NCI-H1436 (cell line): ENCODE measurements at regions not wholly inside any gene's neighbourhood (a gene's known extent, or its start where the extent isn't known, plus 50 kb on each side); places are given as distances from the start of the nearest gene placed in this dataset.
"Not testable (repeated sequence)": the region's sequence is repeated elsewhere in the genome, so short reads cannot be mapped to it uniquely, and the experiment has no call there.

Experiments
- DNase-seq: peaks from one replicate; lab custom pipeline; 2025; lab: John Stamatoyannopoulos, UW

DNA sequence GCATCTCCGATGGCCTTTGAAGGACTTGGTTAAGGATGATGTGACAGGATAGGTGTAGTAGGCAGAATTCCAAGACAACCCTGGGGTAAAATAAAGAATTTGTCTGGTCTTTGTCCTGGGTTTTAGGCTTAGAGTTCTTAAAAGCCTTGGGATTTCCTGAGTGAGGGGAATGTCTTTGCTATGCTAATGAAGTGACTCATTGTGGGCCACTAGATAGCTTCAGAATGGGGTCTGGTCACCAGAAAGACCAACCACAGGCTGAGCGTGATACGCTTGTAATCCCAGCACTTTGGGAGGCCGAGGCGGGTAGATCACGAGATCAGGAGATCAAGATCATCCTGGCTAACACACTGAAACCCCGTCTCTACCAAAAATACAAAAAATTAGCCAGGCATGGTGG, 182.8 kb upstream of the TOX3 start:
- DNase-seq: no peak

DNA sequence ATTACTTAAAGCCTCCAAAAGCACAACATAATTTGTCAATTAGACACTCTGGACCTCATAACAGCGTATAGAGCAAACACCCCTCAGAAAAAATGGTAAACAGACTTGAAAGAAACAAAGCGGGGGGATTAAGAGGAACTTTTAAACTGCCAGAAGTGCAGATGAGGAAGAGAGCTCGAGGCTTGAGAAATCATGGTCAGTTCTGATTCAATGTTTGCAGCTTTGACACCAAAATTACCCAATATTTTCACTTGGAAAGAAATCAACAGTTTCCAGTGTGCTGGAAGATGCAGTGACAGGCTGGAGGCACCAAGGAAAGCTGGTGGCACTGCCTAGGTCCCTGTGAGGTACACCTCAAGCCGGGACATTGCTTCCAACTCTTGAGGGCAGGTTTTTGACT, 180.9 kb upstream of the TOX3 start:
- DNase-seq: no peak

- no peak for DNase-seq
These were observed 180.5 kb upstream of the TOX3 start for GRCh38 chr16:52727441-52727840.

DNA sequence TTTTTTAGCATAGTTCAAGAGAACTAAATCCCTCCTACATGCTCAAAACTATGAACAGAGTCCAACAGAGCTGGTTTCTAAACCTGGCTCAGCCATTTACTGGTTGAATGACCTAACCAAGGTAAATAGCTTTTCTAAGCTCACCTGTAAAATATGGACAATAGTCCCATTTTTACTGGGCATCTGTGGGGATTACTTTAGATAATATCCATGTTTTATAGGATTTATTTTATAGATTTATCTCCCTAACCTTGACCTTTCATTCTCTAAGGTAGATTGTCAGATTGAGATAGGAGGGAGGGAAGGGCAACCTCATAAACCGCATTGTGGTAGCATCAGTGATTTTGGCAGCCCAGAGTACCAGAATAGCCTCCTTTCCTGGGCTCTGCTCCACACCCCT, 178.5 kb upstream of the TOX3 start:
- DNase-seq: no peak

DNA sequence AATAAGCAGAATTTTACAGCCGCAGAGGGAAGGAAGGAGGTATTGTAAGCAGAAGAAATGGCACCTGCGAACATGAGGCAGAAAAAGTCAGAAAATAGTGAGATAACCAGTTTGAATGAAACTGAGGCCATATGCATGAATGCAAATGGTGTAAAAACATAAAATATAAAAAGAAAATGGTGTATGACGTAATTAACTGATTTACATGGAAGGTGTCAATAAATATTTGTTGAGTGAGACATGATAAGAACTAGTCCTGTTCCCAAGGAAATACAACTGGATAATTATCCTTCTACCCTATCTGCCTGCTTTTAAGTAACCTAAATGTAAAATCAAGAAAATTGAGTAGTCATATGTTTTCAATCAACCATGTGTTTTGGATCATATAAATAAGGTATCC, 178.1 kb upstream of the TOX3 start:
- DNase-seq: no peak

GRCh38 chr16:52721331-52721730, 174.4 kb upstream of the TOX3 start:
- DNase-seq: no peak

GRCh38 chr16:52718046-52718445, 171.1 kb upstream of the TOX3 start:
- no peak for DNase-seq

DNA sequence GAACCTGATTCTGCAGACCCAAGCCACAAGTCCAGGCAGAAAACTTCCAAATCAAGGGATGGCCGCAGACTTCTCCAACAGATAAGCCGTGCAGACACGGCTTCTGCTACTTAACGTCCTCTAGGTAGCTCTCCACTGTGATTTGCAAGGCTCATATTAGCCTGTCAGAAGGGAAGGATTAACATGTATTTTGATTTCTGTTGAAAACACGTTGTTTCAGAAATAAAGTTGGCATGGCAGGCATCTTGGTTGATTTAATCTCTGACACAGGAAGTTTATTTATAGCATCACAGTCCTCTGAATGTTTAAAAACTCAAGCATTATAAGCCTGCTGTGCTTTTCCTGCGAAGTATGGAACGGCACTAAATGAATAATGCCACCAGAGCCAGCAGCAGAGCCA, 166.8 kb upstream of the TOX3 start:
- no peak for DNase-seq

- DNase-seq: no peak
These were observed 162.4 kb upstream of the TOX3 start for GRCh38 chr16:52709306-52709705.

DNA sequence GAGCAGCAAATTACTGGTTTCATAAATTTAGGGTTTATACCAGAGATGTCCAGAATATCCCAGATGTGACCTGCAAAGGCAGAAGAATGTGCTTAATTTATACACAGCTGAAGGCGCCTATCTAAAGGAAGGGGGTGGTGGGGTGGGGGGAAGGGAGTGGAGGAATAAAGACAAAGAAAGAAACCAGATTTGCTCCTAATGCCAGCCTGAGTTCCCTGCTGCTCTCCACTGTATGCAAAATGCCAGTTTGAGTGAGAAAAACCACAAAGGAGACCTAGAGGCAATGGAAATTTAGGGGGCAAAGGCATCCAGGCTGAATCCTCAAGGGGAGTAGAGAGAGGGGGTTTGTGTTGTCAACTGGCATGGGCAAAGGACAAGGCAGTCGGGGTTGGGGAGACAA, 161.5 kb upstream of the TOX3 start:
- DNase-seq: no peak

DNA sequence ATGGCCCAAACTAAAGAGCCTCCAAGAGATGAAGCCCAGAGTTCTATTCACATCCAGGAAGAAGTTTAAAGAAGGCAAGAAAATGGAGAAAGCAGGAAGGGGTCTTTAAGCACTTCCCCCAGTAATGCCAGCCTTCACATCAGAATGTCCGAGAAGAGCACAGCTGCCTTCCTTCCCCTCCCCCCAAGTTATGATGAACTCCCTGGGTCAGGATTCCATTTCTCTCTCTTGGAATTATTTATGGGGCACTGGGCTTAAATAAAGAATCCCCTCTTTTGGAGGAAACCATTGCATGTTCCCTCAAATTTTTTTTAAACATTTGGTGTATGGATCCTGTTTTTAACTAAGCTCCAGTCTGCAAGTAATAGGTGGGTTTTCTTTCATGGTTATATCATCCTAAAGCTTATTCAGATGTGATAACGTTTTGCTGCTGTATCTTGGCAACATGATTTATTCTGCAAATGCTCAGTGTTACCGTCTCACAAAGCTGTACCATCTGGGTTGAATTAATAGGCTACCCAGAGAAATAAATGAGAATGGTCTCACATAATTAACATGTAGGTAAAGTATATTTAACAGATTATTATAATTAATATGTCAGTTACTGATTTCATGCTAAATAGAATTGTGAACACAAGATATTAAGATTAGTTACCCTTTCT, 160.9 kb upstream of the TOX3 start:
- DNase-seq: no peak

DNA sequence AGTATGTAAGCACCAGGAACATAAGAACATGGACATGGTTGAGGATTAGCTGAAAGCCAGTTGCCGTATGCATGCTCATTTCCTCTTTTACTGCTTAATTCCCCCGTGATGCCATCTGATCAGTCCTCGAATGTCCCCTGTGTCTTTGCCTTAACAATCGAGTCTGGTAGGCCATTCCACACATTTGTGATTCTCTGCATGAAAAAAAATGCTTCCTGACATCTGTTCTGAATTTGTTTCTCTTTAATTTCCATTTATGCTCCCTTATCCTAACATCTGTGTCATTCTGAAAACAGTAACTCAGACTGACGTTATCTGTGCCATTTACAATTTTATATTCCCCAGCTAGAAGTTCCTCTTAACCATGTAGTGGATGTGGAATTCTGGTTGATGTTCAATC, 158.2 kb upstream of the TOX3 start:
- DNase-seq: no peak

DNA sequence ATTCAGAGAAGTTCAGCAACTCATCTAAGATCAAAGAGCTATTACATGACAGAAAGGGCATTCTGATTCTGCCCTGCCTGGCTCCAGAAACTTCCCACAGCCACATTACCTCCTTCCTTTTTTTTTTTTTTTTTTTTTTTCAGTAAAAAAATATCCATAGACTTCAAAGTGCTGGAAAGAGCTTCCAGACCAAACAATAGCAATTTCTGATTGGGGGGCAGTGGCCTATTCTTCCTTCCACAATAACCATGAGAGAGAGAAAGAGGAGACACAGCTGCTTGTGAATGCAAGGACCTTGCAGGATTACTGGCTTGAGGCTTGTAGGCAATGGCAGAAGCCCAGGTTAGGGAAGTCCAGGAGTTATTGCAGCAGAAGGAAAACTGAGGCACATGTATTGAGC, 151.0 kb upstream of the TOX3 start:
- no peak for DNase-seq

DNA sequence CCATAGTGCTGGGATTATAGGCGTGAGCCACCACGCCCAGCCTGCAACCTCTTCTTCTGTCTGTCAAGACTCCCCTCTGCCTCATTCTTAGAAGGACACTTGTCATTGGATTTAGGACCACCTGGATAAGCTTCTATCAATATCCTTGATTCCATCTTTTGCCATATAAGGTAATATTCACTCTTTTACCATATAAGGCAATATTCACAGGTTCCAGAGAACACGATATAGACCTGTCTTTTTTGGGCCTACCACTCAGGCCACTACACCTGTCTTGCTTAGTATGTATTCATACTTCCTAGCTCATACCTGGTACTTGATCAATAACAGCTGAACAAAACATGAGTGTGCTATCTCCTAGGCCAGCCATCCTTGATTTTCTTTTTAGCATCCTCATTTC, 149.2 kb upstream of the TOX3 start:
- no peak for DNase-seq

DNA sequence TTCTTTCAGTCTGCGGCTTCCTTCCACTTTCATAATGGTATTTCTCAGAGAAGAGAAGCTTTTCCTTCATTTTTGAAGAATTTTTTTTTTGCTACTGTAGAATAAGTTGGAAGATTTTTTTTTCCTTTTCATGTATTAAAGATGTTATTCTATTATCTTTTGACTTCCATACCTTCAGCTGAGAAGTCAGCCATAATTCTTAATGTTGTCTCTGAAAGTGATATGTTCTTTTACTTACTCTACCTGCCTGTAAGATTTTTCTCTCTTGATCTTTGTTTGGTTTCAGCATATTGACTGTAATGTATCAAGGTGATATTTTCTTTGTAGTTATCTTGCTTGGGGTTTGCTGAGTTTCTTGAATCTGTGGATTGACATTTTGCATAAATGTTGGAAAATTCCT, 143.5 kb upstream of the TOX3 start:
- DNase-seq: no peak

GRCh38 chr16:52680993-52681392, 134.1 kb upstream of the TOX3 start:
- DNase-seq: no peak

DNA sequence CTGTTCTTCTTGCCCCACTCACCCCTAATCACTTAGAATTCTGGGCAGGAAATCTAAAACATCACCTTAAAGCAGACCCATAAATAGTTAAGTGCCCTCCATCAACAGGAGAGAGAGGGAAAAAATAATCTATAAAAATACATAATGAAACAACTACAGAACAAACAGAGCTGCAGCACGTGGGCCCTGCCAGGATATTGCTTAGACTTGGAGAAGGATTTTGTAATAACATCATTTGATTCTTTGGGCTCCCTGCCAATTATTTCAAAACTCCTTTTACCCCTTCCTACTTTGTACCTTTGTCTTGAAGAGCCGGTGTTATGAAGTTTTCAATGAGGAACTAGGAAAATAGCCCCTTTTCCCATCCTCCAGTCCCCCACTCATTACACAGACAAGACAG, 130.6 kb upstream of the TOX3 start:
- no peak for DNase-seq

GRCh38 chr16:52676959-52677358, 130.0 kb upstream of the TOX3 start:
- DNase-seq: no peak

DNA sequence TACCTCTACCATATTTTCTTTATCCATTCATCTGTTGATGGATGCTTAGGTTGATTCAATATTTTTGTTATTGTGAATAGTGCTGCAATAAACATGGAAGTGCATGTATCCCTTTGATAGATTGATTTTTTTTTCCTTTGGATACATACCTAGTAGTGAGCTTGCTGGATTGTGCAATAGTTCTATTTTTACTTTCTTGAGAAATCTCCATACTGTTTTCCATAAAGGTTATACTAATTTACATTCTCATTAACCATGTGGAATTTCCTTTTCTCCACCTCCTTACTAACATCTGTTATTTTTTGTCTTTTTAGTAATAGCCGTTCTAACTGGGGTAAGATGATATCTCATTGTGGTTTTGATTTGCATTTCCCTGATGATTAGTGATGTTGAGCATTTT, 124.6 kb upstream of the TOX3 start:
- DNase-seq: no peak

GRCh38 chr16:52657924-52658323, 111.0 kb upstream of the TOX3 start:
- no peak for DNase-seq

DNA sequence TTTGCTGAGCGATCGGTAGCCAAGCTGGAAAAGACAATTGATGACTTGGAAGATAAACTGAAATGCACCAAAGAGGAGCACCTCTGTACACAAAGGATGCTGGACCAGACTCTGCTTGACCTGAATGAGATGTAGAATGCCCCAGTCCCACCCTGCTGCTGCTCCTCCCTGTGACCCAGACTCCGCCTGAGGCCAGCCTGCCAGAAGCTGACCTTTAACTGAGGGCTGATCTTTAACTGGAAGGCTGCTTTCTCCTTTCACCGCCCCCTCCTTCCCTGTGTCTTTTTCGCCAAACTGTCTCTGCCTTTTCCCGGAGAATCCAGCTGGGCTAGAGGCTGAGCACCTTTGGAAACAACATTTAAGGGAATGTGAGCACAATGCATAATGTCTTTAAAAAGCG, 109.0 kb upstream of the TOX3 start:
- DNase-seq: not testable (repeated sequence)

- DNase-seq: not testable (repeated sequence)
These were observed 108.2 kb upstream of the TOX3 start for GRCh38 chr16:52655156-52655555.

DNA sequence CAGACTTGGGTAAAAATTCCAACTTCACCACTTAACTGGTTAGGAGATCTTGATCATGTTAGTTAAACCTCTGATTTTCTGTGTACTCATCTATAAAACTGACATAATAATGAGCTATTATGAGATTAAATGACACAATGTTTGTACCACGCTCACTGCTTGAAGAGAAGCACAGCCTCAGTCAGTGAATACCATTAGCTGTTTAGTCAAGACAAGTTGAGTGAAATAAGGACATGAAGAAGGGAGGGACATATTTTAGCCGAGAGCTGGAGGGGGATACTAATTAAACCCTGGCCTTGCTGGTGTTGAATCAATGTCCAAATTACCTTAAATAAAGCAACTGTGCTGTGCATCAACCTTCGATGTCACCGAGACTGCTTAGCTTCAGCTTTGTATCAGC, 105.1 kb upstream of the TOX3 start:
- no peak for DNase-seq

DNA sequence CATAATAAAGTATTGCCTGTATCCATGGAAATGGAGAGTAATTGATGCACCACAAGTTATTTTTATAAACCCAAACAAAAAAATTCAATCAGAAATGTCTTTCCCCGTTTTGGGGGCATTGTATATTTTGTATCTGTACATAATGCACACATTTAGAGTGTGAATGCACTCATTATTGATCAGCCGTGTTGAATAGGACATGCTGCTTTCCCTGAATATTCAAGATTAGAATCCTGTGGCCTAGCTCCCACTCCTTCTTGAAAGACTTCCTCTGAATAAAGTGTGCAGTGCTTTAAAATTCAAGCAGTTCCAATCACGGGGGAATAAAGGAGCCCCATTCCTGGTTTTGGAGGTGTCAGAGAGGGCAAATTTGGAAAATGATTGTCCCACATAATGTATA, 103.8 kb upstream of the TOX3 start:
- no peak for DNase-seq

- DNase-seq: no peak
These were observed 103.4 kb upstream of the TOX3 start for GRCh38 chr16:52650318-52650717.
